ENCODE measurements at regions not wholly inside any gene's neighbourhood (a gene's known extent, or its start where the extent isn't known, plus 50 kb on each side); places are given as distances from the start of the nearest gene placed in this dataset.

- H3K4me3 ChIP-seq (ENCODE audit: insufficient read depth, low read length, poor library complexity, severe bottlenecking), result no peak overlapping the region
- no peaks in the 10 kb centered on the region for H4K20me1 ChIP-seq (ENCODE audit: low read depth, low read length)
- no peaks in the 10 kb centered on the region for H3K36me3 ChIP-seq (ENCODE audit: low read length)
- H3K79me2 ChIP-seq (ENCODE audit: insufficient read depth, low read length), result no peaks in the 10 kb centered on the region
- no peaks in the 10 kb centered on the region for H3K9me3 ChIP-seq (ENCODE audit: insufficient read depth, low read length)
- no peaks in the 10 kb centered on the region for H3K9me2 ChIP-seq (replicated peaks; ENCODE audit: insufficient read depth, low read length)
- TF ChIP-seq EZH2phosphoT487 (conservative IDR thresholded peaks at IDR 0.05; ENCODE audit: low read length) (no peak), CTCF (IDR thresholded peaks at IDR 0.05; ENCODE audit: insufficient read depth, low read length, poor library complexity, severe bottlenecking) (no peak)
- H3K27me3 ChIP-seq (ENCODE audit: low read length), result no peaks in the 10 kb centered on the region
- no peak overlapping the region for H3K4me2 ChIP-seq (ENCODE audit: low read depth, low read length, poor library complexity, severe bottlenecking)
- no peak overlapping the region for H2AFZ ChIP-seq (ENCODE audit: low read depth, low read length, severe bottlenecking)
- H3F3A ChIP-seq (ENCODE audit: insufficient read depth), result no peaks in the 10 kb centered on the region
- no peak overlapping the region for H3K27ac ChIP-seq (ENCODE audit: low read depth, low read length)
- no peak overlapping the region for H3K9ac ChIP-seq (ENCODE audit: low read length)
Observed at GRCh38 chr12:24759155-24759554, 189.7 kb downstream of the BCAT1 start.

DNA sequence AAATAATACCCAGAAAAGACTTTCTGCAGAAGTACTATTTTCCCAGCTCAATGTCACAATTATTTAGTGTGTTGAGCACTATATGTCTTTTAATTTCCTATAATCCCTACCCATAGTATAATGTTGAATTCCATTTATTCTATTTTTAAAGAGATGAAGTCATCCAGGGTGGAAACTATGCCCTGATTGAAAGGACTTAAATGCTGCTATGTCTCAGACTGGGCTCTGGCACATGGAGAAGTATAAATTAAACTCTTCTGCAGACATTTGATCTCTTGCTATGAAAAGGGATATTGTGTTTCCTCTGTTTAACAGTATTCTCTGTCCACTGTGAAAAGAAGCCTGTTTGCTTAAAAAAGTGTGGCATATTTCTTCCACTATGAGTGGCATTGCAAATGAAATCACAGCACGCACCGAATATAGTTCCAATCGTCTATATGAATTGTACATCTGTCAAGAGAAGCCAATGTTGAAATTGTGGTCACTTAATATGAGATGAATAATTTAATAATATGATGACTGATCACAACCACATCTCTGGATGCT is 192.3 kb downstream of the BCAT1 start:
- no peak overlapping the region for H2AFZ ChIP-seq (ENCODE audit: low read depth, low read length, severe bottlenecking)

DNA sequence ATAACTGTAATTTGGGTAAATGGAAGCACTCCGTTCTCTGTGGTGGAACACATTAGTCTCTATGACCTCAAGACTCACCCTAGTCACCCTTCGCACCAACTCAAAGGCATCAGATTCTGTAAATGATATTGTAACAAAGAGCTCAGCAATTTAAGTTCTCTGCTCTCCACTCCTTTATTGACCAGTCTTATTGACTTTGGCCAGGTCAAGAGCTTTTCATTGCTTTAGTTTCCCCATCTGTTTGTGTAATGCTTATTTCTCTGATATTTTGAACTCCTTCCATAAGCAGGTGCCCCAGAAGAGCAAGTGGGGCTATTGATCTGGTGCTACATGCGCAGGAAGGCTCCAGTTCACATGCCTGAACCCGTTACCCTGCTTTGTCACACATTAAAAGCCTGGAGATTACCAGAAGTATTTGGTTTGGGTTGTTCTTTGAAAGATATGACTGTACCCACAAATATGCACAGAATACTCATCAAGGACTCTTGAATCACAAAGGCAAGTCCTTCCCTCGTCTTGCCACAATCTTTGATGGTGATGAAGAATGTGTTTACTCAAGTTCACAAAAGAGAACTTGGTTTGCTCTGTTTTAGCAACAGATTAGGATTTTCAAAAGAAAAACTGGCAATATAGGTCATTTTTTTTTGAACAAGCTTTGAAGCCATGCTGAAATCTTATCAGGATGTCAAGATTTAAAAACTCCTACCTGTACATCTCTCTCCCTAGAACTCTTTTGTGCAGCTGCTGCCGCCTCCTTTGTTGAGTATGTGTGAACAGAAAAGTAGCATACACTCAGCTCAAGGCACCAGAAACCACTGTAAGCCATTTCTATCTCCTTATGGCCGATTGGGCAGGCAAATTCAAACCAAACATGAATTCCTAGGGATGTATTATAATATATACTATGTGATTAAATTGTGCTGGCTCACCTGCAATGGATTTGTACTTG is 193.9 kb downstream of the BCAT1 start:
- H2AFZ ChIP-seq (ENCODE audit: low read depth, low read length, severe bottlenecking), result no peak overlapping the region
- TF ChIP-seq EZH2phosphoT487 (conservative IDR thresholded peaks at IDR 0.05; ENCODE audit: low read length) (no peak), CTCF (IDR thresholded peaks at IDR 0.05; ENCODE audit: insufficient read depth, low read length, poor library complexity, severe bottlenecking) (no peak)
- H3K36me3 ChIP-seq (ENCODE audit: low read length), result no peaks in the 10 kb centered on the region
- H3K9me2 ChIP-seq (replicated peaks; ENCODE audit: insufficient read depth, low read length), result no peaks in the 10 kb centered on the region
- no peaks in the 10 kb centered on the region for H3K79me2 ChIP-seq (ENCODE audit: insufficient read depth, low read length)
- H4K20me1 ChIP-seq (ENCODE audit: low read depth, low read length), result no peaks in the 10 kb centered on the region
- no peak overlapping the region for H3K4me2 ChIP-seq (ENCODE audit: low read depth, low read length, poor library complexity, severe bottlenecking)
- H3K9ac ChIP-seq (ENCODE audit: low read length), result no peak overlapping the region
- H3K9me3 ChIP-seq (ENCODE audit: insufficient read depth, low read length), result no peaks in the 10 kb centered on the region
- H3K4me3 ChIP-seq (ENCODE audit: insufficient read depth, low read length, poor library complexity, severe bottlenecking), result no peak overlapping the region
- H3F3A ChIP-seq (ENCODE audit: insufficient read depth), result no peaks in the 10 kb centered on the region
- H3K27ac ChIP-seq (ENCODE audit: low read depth, low read length), result no peak overlapping the region
- H3K27me3 ChIP-seq (ENCODE audit: low read length), result no peaks in the 10 kb centered on the region

More for the DNA sequence above, 192.3 kb downstream of the BCAT1 start:
- no peaks in the 10 kb centered on the region for H3F3A ChIP-seq (ENCODE audit: insufficient read depth)
- H3K9ac ChIP-seq (ENCODE audit: low read length), result no peak overlapping the region
- no peaks in the 10 kb centered on the region for H3K9me2 ChIP-seq (replicated peaks; ENCODE audit: insufficient read depth, low read length)
- no peaks in the 10 kb centered on the region for H3K36me3 ChIP-seq (ENCODE audit: low read length)
- no peak overlapping the region for H3K4me3 ChIP-seq (ENCODE audit: insufficient read depth, low read length, poor library complexity, severe bottlenecking)
- H3K4me2 ChIP-seq (ENCODE audit: low read depth, low read length, poor library complexity, severe bottlenecking), result no peak overlapping the region
- H3K9me3 ChIP-seq (ENCODE audit: insufficient read depth, low read length), result no peaks in the 10 kb centered on the region
- H3K27me3 ChIP-seq (ENCODE audit: low read length), result no peaks in the 10 kb centered on the region
- no peak overlapping the region for H3K27ac ChIP-seq (ENCODE audit: low read depth, low read length)
- no peaks in the 10 kb centered on the region for H4K20me1 ChIP-seq (ENCODE audit: low read depth, low read length)
- TF ChIP-seq CTCF (IDR thresholded peaks at IDR 0.05; ENCODE audit: insufficient read depth, low read length, poor library complexity, severe bottlenecking) (no peak), EZH2phosphoT487 (conservative IDR thresholded peaks at IDR 0.05; ENCODE audit: low read length) (no peak)
- H3K79me2 ChIP-seq (ENCODE audit: insufficient read depth, low read length), result no peaks in the 10 kb centered on the region
